ENCODE measurements at regions not wholly inside any gene's neighbourhood (a gene's known extent, or its start where the extent isn't known, plus 50 kb on each side); places are given as distances from the start of the nearest gene placed in this dataset.

DNA sequence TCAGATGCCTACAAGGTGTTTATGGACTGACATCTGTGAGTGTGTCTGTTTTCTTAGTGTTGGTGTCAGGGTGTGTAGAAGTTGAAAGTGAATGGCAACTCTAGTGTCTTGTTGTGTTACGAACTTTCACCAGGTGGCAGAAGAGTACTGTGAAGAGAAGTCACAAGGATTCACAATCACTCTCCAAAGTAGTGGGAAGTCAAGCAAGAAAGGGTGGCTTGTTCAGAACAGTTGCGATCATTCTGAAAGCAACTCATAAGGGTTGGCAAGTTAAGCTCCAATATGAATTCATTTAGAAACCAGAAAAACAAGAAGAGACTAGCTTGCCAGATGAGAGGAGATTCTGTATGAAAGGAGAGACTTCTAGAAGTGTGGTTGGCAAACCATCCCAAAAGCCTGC, 86.1 kb downstream of the FASLG start:
- TF ChIP-seq SMC3 (IDR thresholded peaks at IDR 0.05; ENCODE audit: low read depth, low read length) (peak; percentile 82), CTCF (IDR thresholded peaks at IDR 0.05) (peak; percentile 78), FOXJ3 (CRISPR knock-in tag; IDR thresholded peaks at IDR 0.05) (no peak), TCF12 (IDR thresholded peaks at IDR 0.05) (peak; percentile 8; the same call in 1 of the 2 replicates), MXI1 (IDR thresholded peaks at IDR 0.05; ENCODE audit: low read depth, low read length) (no peak), USF2 (IDR thresholded peaks at IDR 0.05; ENCODE audit: borderline replicate concordance, low read depth, low read length) (no peak), REST (IDR thresholded peaks at IDR 0.05; ENCODE audit: low read depth, low read length) (0 out of 2 replicates have a peak, but pooled peaks have one; percentile 22), RAD21 (IDR thresholded peaks at IDR 0.05; ENCODE audit: low read length) (peak; percentile 85)
- TF ChIP-seq, protein P1, sequence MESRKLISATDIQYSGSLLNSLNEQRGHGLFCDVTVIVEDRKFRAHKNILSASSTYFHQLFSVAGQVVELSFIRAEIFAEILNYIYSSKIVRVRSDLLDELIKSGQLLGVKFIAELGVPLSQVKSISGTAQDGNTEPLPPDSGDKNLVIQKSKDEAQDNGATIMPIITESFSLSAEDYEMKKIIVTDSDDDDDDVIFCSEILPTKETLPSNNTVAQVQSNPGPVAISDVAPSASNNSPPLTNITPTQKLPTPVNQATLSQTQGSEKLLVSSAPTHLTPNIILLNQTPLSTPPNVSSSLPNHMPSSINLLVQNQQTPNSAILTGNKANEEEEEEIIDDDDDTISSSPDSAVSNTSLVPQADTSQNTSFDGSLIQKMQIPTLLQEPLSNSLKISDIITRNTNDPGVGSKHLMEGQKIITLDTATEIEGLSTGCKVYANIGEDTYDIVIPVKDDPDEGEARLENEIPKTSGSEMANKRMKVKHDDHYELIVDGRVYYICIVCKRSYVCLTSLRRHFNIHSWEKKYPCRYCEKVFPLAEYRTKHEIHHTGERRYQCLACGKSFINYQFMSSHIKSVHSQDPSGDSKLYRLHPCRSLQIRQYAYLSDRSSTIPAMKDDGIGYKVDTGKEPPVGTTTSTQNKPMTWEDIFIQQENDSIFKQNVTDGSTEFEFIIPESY (IDR thresholded peaks at IDR 0.05; ENCODE audit: borderline replicate concordance, low read depth) = no peak
- no peaks in the 10 kb centered on the region for H4K20me1 ChIP-seq (ENCODE audit: insufficient read depth)
- H3K27ac ChIP-seq (ENCODE audit: low read depth in 2 of 2, low read length in 1 of 2) = no peak overlapping the region; a peak in 1 of 4 replicates
- H3K9ac ChIP-seq = no peak overlapping the region
- H3K79me2 ChIP-seq (ENCODE audit: insufficient read depth) = no peaks in the 10 kb centered on the region
- no peaks in the 10 kb centered on the region for H3K36me3 ChIP-seq (replicated peaks in 1 of 2; ENCODE audit: control insufficient read depth in 1 of 2, insufficient read depth in 2 of 2, low read length in 1 of 2)
- H2AFZ ChIP-seq (ENCODE audit: low read depth) = peak overlapping the region; percentile 32
- POLR2A ChIA-PET = no interaction called here
- H3F3A ChIP-seq (replicated peaks; ENCODE audit: insufficient read depth) = peaks cover 15% of the 10 kb centered on the region
- 17% methylated on average over 2 of the region's 2 CpGs for WGBS (ENCODE audit: low lambda C conversion rate)
- H3K9me2 ChIP-seq = no peaks in the 10 kb centered on the region
- H3K4me1 ChIP-seq (ENCODE audit: control insufficient read depth in 1 of 2, insufficient read depth in 2 of 2, low read depth in 1 of 2, low read length in 1 of 2) = no peaks in the 10 kb centered on the region; a peak in 2 of 4 replicates
- no peaks in the 10 kb centered on the region for H3K27me3 ChIP-seq (ENCODE audit: insufficient read depth)
- no peaks in the 10 kb centered on the region for H3K9me3 ChIP-seq
- H3K4me3 ChIP-seq (ENCODE audit: low read depth in 2 of 2, low read length in 1 of 2) = no peak overlapping the region
- CTCF ChIA-PET = interaction anchor here (0.6 to 5.5 kb wide), 17 partner anchors 10 to 1099 kb away, joined by 3 to 72 read pairs (median 3); partner anchors contain the start of gene TNFSF4
- H3K4me2 ChIP-seq = no peak overlapping the region
- peak; percentile 22 for DNase-seq

Data from SK-N-SH (cell line).